ENCODE measurements at regions not wholly inside any gene's neighbourhood (a gene's known extent, or its start where the extent isn't known, plus 50 kb on each side); places are given as distances from the start of the nearest gene placed in this dataset.

DNA sequence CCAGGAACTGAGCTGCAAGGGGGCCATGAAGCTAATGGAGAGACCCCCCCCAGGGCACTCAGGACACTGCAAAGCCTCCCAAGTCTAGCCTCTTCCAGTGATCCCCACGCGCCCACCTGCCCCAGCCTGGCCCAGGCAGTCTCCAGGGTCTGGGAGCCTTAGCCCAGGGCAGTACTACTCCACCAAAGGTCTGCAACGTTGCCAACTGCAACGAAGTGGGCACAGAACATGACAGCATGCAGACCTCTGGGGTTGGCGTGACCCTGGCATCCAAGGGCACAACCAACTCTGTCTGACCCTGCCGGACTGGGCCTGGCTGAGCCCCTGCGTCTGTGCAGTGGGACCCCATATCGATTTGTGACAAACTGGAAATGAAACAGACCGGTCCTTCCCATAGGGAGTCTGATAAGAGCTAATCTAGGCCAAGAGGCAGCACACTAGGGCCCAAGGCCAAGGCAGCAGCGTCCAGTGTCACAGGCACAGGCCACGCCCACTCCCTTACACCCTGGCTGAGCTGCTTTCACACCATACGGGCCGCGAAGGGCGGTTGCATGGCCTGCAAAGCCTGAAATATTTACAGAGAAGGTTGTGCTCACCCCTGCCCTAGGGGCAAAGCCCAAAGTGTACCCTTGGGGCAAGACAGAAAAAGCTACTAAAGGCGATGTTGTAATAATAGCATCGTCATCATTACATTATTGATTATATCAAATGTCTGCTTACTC, 76.7 kb downstream of the NCOR2 start:
- Mint-ChIP-seq H3K27ac (no peak overlapping the region), H3K36me3 (ENCODE audit: low read depth) (peaks cover 44% of the 10 kb centered on the region), H3K9me3 (no peaks in the 10 kb centered on the region), H3K4me3 (no peak overlapping the region), H3K4me1 (ENCODE audit: low read depth) (peaks cover 31% of the 10 kb centered on the region), H3K27me3 (no peaks in the 10 kb centered on the region)
- ChIA-PET CTCF (interaction anchor here (0.6 kb wide), 1 partner anchor 84 kb away, joined by 4 read pairs; no protein-coding TSS in a partner anchor), POLR2A (no interaction called here)
- ATAC-seq (ENCODE audit: poor library complexity): no peak
- no peak for DNase-seq
- intact Hi-C loops (cut with DNase I, micrococcal nuclease): no loop called here
- H3K27ac ChIP-seq (ENCODE audit: low read depth in 1 of 2, low read length in 2 of 2): no peak overlapping the region
- H3K4me1 ChIP-seq (ENCODE audit: insufficient read depth, low read length): peaks cover 22% of the 10 kb centered on the region
- H3K4me3 ChIP-seq (ENCODE audit: low read length): no peak overlapping the region
- H3K27me3 ChIP-seq (ENCODE audit: control insufficient read depth in 1 of 2, insufficient read depth in 2 of 2, low read length in 2 of 2): no peaks in the 10 kb centered on the region
- H3K36me3 ChIP-seq (ENCODE audit: insufficient read depth, low read length): peaks cover 33% of the 10 kb centered on the region
- no peaks in the 10 kb centered on the region for H3K9me3 ChIP-seq (ENCODE audit: control insufficient read depth in 1 of 2, insufficient read depth in 1 of 2, low read length in 2 of 2)
- TF ChIP-seq, protein P1, sequence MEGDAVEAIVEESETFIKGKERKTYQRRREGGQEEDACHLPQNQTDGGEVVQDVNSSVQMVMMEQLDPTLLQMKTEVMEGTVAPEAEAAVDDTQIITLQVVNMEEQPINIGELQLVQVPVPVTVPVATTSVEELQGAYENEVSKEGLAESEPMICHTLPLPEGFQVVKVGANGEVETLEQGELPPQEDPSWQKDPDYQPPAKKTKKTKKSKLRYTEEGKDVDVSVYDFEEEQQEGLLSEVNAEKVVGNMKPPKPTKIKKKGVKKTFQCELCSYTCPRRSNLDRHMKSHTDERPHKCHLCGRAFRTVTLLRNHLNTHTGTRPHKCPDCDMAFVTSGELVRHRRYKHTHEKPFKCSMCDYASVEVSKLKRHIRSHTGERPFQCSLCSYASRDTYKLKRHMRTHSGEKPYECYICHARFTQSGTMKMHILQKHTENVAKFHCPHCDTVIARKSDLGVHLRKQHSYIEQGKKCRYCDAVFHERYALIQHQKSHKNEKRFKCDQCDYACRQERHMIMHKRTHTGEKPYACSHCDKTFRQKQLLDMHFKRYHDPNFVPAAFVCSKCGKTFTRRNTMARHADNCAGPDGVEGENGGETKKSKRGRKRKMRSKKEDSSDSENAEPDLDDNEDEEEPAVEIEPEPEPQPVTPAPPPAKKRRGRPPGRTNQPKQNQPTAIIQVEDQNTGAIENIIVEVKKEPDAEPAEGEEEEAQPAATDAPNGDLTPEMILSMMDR (IDR thresholded peaks at IDR 0.05): no peak

DNA sequence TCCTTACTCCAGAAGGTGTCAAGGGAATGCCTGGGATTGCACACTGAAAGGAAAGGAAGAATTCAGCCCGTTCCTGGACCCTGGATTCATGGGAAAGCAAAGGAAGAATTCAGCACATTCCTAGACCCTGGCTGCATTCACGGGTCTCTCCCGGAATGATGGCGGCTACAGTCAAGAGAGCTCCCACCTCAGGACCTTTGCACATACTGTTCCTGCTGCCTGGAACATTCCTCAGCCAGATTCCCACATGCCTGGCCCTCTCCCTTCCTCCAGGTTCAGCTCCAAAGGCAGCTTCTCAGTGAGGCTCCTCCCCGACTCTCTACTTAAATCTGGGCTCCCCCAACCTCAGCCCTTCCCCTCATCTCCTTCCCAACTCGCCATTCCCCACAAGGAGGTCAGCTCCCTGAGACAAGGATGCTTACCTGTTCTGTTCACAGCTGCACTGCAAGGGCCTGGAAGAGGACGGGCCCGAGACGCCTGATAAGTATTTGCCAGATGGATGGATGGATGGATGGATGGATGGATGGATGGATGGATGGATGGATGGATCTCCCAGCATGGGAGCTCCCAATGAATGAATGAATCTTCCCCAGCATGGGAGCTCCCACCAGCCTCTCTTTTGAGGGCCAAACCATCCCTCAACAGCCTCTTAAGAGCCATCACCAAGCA, 77.4 kb downstream of the NCOR2 start:
- ATAC-seq (ENCODE audit: poor library complexity): no peak
- Mint-ChIP-seq H3K27me3 (no peaks in the 10 kb centered on the region), H3K36me3 (ENCODE audit: low read depth) (peaks cover 46% of the 10 kb centered on the region), H3K27ac (no peak overlapping the region), H3K9me3 (no peaks in the 10 kb centered on the region), H3K4me1 (ENCODE audit: low read depth) (peaks cover 27% of the 10 kb centered on the region), H3K4me3 (no peak overlapping the region)
- no peak overlapping the region for H3K27ac ChIP-seq (ENCODE audit: low read depth in 1 of 2, low read length in 2 of 2)
- H3K4me1 ChIP-seq (ENCODE audit: insufficient read depth, low read length): peaks cover 15% of the 10 kb centered on the region
- DNase-seq: no peak
- intact Hi-C loops (cut with DNase I, micrococcal nuclease): no loop called here
- ChIA-PET POLR2A (no interaction called here), CTCF (no interaction called here)
- H3K4me3 ChIP-seq (ENCODE audit: low read length): no peak overlapping the region
- no peaks in the 10 kb centered on the region for H3K27me3 ChIP-seq (ENCODE audit: control insufficient read depth in 1 of 2, insufficient read depth in 2 of 2, low read length in 2 of 2)
- TF ChIP-seq, protein P1 (IDR thresholded peaks at IDR 0.05): no peak
- peaks cover 37% of the 10 kb centered on the region for H3K36me3 ChIP-seq (ENCODE audit: insufficient read depth, low read length)
- H3K9me3 ChIP-seq (ENCODE audit: control insufficient read depth in 1 of 2, insufficient read depth in 1 of 2, low read length in 2 of 2): peaks cover 0 to 5% of the 10 kb centered on the region in 2 experiments

DNA sequence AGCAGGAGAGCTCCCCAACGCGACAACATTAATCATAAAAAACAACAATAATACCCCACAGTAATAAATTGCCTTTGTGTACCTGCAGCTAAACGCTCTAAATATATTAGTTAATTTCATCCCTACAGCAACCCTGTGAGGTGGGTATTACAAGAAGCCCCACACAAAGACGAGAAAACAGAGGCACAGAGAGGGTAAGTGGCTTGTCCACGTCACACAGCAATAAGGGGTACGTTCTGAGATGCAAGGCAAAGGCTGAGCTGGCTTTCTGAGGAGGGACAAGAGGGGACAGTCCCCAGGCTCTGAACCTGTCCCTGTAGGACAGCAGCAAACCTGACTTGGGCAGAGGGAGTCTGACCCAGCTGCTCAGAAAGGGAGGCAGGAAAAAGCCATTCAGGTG, 78.2 kb downstream of the NCOR2 start:
- TF ChIP-seq, protein P1 (IDR thresholded peaks at IDR 0.05): no peak
- no peak overlapping the region for H3K27ac ChIP-seq (ENCODE audit: low read depth in 1 of 2, low read length in 2 of 2)
- peaks cover 35% of the 10 kb centered on the region for H3K36me3 ChIP-seq (ENCODE audit: insufficient read depth, low read length)
- Mint-ChIP-seq H3K27me3 (no peaks in the 10 kb centered on the region), H3K9me3 (no peaks in the 10 kb centered on the region), H3K4me1 (ENCODE audit: low read depth) (peaks cover 18% of the 10 kb centered on the region), H3K36me3 (ENCODE audit: low read depth) (peaks cover 53% of the 10 kb centered on the region), H3K27ac (no peak overlapping the region), H3K4me3 (no peak overlapping the region)
- POLR2A ChIA-PET: no interaction called here
- ATAC-seq (ENCODE audit: poor library complexity) (no peak), DNase-seq (no peak)
- CTCF ChIA-PET: no interaction called here
- intact Hi-C loops (cut with DNase I, micrococcal nuclease): no loop called here
- H3K9me3 ChIP-seq (ENCODE audit: control insufficient read depth in 1 of 2, insufficient read depth in 1 of 2, low read length in 2 of 2): peaks cover 0 to 12% of the 10 kb centered on the region in 2 experiments
- H3K4me3 ChIP-seq (ENCODE audit: low read length): no peak overlapping the region
- H3K4me1 ChIP-seq (ENCODE audit: insufficient read depth, low read length): peaks cover 12% of the 10 kb centered on the region
- no peaks in the 10 kb centered on the region for H3K27me3 ChIP-seq (ENCODE audit: control insufficient read depth in 1 of 2, insufficient read depth in 2 of 2, low read length in 2 of 2)

Measured in CD4-positive, alpha-beta T cell (primary cell).